ENCODE measurements at regions not wholly inside any gene's neighbourhood (a gene's known extent, or its start where the extent isn't known, plus 50 kb on each side); places are given as distances from the start of the nearest gene placed in this dataset.

DNA sequence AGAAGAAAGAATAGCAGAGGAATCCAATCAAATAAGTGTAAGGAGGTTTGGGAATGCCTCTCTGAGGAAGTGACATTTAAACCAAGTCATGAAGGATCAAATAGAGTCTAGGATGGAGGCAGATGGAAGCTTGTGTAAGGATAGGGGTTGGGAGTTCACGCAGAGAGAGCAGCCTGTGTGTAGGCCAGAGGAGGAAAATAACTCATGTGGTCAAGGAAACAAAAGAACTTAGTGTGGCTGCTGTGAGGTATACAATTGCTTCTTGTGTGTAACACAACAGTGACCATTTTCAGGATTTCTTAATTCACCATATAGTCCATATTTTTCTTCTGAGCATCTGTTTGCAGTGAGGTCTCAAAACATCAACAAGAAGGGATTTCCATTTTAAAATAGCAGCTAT lies 77.6 kb upstream of the PACRGL start:
- TF ChIP-seq, protein P1, sequence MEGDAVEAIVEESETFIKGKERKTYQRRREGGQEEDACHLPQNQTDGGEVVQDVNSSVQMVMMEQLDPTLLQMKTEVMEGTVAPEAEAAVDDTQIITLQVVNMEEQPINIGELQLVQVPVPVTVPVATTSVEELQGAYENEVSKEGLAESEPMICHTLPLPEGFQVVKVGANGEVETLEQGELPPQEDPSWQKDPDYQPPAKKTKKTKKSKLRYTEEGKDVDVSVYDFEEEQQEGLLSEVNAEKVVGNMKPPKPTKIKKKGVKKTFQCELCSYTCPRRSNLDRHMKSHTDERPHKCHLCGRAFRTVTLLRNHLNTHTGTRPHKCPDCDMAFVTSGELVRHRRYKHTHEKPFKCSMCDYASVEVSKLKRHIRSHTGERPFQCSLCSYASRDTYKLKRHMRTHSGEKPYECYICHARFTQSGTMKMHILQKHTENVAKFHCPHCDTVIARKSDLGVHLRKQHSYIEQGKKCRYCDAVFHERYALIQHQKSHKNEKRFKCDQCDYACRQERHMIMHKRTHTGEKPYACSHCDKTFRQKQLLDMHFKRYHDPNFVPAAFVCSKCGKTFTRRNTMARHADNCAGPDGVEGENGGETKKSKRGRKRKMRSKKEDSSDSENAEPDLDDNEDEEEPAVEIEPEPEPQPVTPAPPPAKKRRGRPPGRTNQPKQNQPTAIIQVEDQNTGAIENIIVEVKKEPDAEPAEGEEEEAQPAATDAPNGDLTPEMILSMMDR (IDR thresholded peaks at IDR 0.05; ENCODE audit: low read depth, low read length): no peak
- TF ChIP-seq, protein P2, sequence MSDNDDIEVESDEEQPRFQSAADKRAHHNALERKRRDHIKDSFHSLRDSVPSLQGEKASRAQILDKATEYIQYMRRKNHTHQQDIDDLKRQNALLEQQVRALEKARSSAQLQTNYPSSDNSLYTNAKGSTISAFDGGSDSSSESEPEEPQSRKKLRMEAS (IDR thresholded peaks at IDR 0.05; ENCODE audit: low read depth, low read length): no peak
- TF ChIP-seq POLR2A (IDR thresholded peaks at IDR 0.05; ENCODE audit: extremely low read depth, insufficient read length): no peak
